Tibial nerve (tissue), 4 donors: ENCODE measurements at regions not wholly inside any gene's neighbourhood (a gene's known extent, or its start where the extent isn't known, plus 50 kb on each side); places are given as distances from the start of the nearest gene placed in this dataset.

Source experiments
- EP300 ChIP-seq, 2 donors: sonication (generic); formaldehyde crosslinking; IDR thresholded peaks; one replicate each; pipeline ENCODE4 v1.6.1; 2017; ENCODE audit warnings: antibody characterized with exemption in 2 of 2, mild to moderate bottlenecking in 1 of 2
- POLR2A ChIP-seq, 2 donors: fragments of 450-650 bp; IDR thresholded peaks; one replicate each; pipeline ENCODE4 v1.6.1; 2017; ENCODE audit warnings: antibody characterized with exemption in 2 of 2, mild to moderate bottlenecking in 2 of 2, moderate library complexity in 2 of 2
- TF ChIP-seq, protein P1 (sequence below), 5 experiments: fragments of 200-600 bp in 3 of 5; fragments of 450-650 bp in 2 of 5; sonication (generic) in 3 of 5; IDR thresholded peaks; one replicate each; pipeline ENCODE4 v1.5.1; 2016 to 2019; ENCODE audit warnings: antibody characterized with exemption in 5 of 5, mild to moderate bottlenecking in 3 of 5, moderate library complexity in 2 of 5

DNA sequence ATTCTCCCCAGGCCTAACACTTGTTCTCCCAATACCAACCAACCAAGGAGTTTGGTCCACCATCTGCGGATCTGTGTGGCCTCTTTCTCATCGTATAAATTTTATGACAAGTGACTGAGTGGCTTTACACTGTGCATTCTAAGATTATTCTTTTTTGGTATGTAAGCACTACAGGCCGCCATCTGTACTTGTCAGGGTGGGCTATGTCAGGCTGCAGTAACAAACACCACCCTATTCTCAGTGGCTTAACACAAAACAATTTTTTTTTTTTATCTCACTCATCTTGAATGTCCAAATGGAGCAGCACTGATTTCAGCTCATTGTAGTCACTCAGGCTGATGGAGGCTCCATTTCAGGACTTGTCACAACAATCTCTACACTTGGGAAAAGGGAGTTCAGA lies 412.7 kb upstream of the MIR17HG start:
- TF ChIP-seq, protein P1, sequence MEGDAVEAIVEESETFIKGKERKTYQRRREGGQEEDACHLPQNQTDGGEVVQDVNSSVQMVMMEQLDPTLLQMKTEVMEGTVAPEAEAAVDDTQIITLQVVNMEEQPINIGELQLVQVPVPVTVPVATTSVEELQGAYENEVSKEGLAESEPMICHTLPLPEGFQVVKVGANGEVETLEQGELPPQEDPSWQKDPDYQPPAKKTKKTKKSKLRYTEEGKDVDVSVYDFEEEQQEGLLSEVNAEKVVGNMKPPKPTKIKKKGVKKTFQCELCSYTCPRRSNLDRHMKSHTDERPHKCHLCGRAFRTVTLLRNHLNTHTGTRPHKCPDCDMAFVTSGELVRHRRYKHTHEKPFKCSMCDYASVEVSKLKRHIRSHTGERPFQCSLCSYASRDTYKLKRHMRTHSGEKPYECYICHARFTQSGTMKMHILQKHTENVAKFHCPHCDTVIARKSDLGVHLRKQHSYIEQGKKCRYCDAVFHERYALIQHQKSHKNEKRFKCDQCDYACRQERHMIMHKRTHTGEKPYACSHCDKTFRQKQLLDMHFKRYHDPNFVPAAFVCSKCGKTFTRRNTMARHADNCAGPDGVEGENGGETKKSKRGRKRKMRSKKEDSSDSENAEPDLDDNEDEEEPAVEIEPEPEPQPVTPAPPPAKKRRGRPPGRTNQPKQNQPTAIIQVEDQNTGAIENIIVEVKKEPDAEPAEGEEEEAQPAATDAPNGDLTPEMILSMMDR (IDR thresholded peaks at IDR 0.05), result no peak
- TF ChIP-seq EP300 (IDR thresholded peaks at IDR 0.05), result no peak
- no peak for TF ChIP-seq POLR2A (IDR thresholded peaks at IDR 0.05)
